LNCaP clone FGC (cell line): ENCODE measurements at regions not wholly inside any gene's neighbourhood (a gene's known extent, or its start where the extent isn't known, plus 50 kb on each side); places are given as distances from the start of the nearest gene placed in this dataset.

Experiments
- DNase-seq: peaks from one replicate; pipeline ENCODE4 v3.0.0-alpha.2; 2011; ENCODE audit warnings: low read depth
- H3K4me3 ChIP-seq: 2 replicates; pipeline ENCODE4 v1.5.1; 2011; ENCODE audit warnings: mild to moderate bottlenecking, low read depth, low read length, control low read depth
- TF ChIP-seq, protein P1 (sequence below): IDR thresholded peaks from 2 replicates; pipeline ENCODE4 v1.5.1; 2012; ENCODE audit warnings: mild to moderate bottlenecking; ENCODE audit not compliant: control insufficient read depth, insufficient read depth; ENCODE audit errors: extremely low read depth

DNA sequence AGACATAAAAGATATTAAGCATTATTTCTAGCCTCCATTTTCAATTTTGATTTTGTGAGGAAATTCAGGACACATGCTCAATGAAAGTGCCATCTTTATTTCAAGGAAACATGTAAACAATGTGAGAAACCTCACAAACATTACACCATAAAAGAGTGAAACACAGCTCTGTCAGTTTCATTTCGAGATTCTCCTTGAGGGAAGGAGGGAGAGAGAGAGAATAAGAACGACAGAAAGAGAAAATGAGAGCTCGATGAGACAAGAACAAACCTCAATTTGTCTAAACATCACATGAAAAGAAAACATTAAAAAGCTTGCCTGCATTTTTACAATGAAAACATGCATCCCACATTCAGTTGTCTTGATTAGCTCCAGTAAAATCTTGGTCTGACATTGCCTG, 553.5 kb upstream of the MEF2C start:
- no peak for DNase-seq
- TF ChIP-seq, protein P1, sequence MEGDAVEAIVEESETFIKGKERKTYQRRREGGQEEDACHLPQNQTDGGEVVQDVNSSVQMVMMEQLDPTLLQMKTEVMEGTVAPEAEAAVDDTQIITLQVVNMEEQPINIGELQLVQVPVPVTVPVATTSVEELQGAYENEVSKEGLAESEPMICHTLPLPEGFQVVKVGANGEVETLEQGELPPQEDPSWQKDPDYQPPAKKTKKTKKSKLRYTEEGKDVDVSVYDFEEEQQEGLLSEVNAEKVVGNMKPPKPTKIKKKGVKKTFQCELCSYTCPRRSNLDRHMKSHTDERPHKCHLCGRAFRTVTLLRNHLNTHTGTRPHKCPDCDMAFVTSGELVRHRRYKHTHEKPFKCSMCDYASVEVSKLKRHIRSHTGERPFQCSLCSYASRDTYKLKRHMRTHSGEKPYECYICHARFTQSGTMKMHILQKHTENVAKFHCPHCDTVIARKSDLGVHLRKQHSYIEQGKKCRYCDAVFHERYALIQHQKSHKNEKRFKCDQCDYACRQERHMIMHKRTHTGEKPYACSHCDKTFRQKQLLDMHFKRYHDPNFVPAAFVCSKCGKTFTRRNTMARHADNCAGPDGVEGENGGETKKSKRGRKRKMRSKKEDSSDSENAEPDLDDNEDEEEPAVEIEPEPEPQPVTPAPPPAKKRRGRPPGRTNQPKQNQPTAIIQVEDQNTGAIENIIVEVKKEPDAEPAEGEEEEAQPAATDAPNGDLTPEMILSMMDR: no peak
- H3K4me3 ChIP-seq: no peak overlapping the region

DNA sequence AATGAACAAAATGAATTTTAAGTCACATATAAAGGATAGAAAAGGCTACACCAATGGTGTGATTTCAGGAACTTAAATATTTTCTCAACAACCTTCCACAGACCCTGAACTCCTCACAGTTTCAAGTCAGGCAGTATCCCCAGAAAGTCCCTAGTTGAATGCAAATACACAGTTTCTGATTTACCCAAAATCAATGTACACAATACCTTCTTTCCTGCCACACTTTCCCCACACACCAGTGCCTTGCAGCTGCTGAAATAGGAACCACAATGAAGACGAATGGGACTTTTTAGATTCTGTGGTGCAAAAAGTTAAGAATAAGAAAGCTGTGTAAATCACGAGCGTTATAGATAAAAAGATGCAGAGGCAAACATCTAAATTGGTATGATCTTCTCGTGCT, 552.4 kb upstream of the MEF2C start:
- no peak overlapping the region for H3K4me3 ChIP-seq
- TF ChIP-seq, protein P1: no peak
- DNase-seq: no peak

DNA sequence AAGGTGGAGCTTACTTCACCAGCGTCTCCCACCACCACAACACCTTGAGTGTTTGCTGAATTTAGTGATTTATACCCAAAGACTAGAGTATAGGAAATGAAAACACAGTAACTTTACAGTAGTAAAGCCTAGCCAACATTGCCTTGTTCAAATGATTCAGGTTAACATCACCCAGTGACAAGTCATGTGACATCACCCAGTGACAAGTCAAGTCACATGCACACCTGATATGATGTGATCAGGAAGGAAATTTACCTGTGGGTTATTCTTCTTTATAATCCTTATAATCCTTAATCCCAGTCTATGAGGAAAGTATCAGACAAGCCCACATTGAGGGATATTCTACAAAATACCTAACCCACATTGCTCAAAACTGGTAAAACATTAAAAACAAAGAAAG, 545.6 kb upstream of the MEF2C start:
- H3K4me3 ChIP-seq: no peak overlapping the region
- DNase-seq: no peak
- TF ChIP-seq, protein P1: no peak

DNA sequence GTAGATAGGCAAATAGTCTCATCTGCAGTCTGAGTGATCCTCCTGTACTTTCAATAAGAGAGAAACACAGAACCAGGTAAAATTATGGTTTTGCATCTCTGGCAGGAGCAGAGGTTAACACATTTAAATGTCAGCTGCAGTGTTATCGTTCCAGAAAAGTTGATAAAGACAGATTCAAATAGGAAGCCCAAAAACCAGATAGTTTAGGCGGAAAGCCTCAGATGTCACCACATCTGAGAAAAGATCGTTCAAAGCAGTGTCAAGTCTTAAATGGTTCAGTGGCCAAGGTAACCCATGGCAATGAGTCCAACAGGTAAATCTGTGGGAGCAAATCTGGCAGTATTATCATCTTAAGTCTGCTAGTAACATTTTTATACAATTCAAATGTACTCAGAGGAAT, 542.1 kb upstream of the MEF2C start:
- no peak overlapping the region for H3K4me3 ChIP-seq
- TF ChIP-seq, protein P1: no peak
- no peak for DNase-seq

DNA sequence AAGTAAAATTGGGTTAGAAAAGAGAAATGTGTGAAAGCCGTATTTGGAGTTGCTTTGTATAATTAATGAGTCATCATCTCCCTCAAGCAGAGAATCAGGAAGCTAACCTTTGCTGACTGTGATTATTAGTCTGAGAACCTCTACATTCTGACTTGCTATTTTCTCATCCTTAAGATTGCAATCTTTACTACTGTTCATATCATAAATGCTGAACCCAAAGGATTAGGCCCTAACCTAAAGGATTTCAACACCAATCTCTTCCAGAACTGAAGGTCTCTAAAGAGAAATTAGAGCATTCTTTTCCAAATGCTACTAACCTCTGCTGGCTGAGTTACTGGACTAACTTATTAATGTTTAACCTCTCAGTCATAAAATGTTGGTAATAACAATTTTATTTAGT, 538.1 kb upstream of the MEF2C start:
- TF ChIP-seq, protein P1: no peak

DNA sequence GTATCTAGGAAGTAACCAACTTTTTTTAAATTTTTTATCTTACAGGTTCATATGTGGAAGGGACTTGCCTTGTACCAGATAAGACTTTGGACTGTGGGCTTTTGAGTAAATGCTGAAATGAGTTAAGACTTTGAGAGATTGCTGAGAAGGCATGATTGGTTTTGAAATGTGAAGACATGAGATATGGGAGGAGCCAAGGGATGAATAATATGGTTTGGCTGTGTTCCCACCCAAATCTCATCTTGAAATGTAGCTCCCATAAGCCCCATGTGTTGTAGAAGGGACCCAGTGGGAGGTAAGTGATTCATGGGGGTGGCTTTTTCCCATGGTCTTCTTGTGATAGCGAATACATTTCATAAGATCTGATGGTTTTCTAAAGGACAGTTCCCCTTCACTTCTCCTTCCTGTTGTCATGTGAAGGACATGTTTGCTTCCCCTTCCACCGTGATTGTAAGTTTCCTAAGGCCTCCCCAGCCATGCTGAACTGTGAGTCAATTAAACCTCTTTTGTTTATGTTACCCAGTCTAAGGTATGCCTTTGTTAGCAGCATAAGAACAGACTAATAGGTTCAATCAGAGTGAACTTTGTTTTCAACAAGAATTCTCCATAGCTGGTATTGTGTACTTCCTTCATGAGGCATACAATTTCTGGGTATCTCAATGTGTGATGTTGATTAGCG, 535.6 kb upstream of the MEF2C start:
- TF ChIP-seq, protein P1: no peak
- no peak for DNase-seq
- H3K4me3 ChIP-seq: no peak overlapping the region

More for the DNA sequence above, 538.1 kb upstream of the MEF2C start:
- peak; percentile 8 for DNase-seq
- no peak overlapping the region for H3K4me3 ChIP-seq

DNA sequence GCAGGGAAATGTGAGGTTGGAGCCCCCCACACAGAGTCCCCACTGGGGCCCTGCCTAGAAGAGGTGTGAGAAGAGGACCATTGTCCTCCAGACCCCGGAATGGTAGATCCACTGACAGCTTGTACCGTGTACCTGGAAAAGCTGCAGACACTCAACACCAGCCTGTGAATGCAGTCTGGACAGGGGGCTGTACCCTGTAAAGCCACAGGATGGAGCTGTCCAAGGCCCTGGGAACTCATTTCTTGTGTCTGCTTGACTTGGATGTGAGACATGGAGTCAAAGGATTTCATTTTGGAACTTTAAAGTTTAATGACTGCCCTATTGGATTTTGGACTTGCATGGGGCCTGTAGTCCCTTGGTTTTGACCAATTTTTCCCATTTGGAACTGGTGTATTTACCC, 535.0 kb upstream of the MEF2C start:
- TF ChIP-seq, protein P1: no peak
- H3K4me3 ChIP-seq: no peak overlapping the region
- DNase-seq: no peak
